Astrocyte (in vitro differentiated cells and primary cell): ENCODE measurements at regions not wholly inside any gene's neighbourhood (a gene's known extent, or its start where the extent isn't known, plus 50 kb on each side); places are given as distances from the start of the nearest gene placed in this dataset.

Source experiments
- EZH2 ChIP-seq: IDR thresholded peaks from 2 replicates; pipeline ENCODE4 v1.6.1; 2012; ENCODE audit warnings: mild to moderate bottlenecking, low read length, inconsistent platforms; ENCODE audit not compliant: insufficient read depth
- TF ChIP-seq, protein P1 (sequence below): IDR thresholded peaks from 2 replicates; pipeline ENCODE4 v1.5.1; 2011; ENCODE audit warnings: low read depth, mild to moderate bottlenecking, inconsistent platforms, low read length, moderate library complexity; ENCODE audit not compliant: insufficient read depth

DNA sequence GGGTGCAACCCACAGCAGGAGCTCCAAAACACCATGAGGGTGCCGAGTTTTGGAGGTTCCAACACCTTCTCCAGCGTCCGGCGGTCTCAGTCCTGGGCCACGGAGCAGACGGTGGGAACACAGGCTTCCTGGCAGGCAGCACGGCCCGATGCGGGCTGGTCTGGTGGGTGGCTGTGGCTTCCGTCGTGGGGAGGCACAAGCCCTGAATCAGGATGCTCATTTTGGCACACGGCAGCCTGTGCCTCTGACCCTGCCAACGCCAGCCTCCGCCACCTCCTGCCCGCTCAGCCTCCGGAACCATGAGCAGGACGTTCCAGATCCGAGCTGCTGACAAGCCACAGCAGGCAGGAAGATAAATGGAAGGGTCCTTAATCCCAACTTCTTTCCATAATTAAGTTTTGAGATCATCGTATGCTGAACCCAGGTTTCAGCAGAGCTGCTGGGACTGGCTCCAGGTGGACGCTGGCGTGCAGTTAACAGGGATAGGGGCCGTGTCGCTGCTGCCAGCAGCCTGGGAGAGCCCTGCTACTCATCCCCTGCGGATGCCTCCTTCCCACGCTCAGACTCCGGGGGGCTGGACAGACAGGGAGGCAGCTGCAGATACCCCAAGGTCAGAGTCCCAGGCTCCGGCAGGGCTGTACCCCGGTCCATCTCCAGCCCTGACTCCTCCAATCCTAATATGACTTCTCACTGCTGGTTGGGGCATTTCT lies 136.6 kb downstream of the ENGASE start:
- TF ChIP-seq, protein P1, sequence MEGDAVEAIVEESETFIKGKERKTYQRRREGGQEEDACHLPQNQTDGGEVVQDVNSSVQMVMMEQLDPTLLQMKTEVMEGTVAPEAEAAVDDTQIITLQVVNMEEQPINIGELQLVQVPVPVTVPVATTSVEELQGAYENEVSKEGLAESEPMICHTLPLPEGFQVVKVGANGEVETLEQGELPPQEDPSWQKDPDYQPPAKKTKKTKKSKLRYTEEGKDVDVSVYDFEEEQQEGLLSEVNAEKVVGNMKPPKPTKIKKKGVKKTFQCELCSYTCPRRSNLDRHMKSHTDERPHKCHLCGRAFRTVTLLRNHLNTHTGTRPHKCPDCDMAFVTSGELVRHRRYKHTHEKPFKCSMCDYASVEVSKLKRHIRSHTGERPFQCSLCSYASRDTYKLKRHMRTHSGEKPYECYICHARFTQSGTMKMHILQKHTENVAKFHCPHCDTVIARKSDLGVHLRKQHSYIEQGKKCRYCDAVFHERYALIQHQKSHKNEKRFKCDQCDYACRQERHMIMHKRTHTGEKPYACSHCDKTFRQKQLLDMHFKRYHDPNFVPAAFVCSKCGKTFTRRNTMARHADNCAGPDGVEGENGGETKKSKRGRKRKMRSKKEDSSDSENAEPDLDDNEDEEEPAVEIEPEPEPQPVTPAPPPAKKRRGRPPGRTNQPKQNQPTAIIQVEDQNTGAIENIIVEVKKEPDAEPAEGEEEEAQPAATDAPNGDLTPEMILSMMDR, result no peak
- no peak for TF ChIP-seq EZH2
